ENCODE measurements at regions not wholly inside any gene's neighbourhood (a gene's known extent, or its start where the extent isn't known, plus 50 kb on each side); places are given as distances from the start of the nearest gene placed in this dataset.

- no peaks in the 10 kb centered on the region for H3K36me3 ChIP-seq (ENCODE audit: insufficient read depth, low read length)
- H3K79me2 ChIP-seq (ENCODE audit: insufficient read depth, low read length) = peaks cover 19% of the 10 kb centered on the region
- H3K27me3 ChIP-seq (ENCODE audit: insufficient read depth, low read length) = no peaks in the 10 kb centered on the region
- TF ChIP-seq CTCF (IDR thresholded peaks at IDR 0.05; ENCODE audit: low read length) (no peak), EZH2 (IDR thresholded peaks at IDR 0.05; ENCODE audit: borderline replicate concordance, low read length) (no peak)
- H3K9ac ChIP-seq (ENCODE audit: low read length) = no peak overlapping the region
- H3K4me2 ChIP-seq (ENCODE audit: low read length) = no peak overlapping the region
- H2AFZ ChIP-seq (ENCODE audit: low read length) = no peak overlapping the region
- H3K9me3 ChIP-seq (ENCODE audit: low read length) = no peaks in the 10 kb centered on the region
- H3K27ac ChIP-seq (ENCODE audit: low read depth, low read length, poor library complexity, severe bottlenecking) = no peak overlapping the region
- no peaks in the 10 kb centered on the region for H4K20me1 ChIP-seq (ENCODE audit: insufficient read depth, low read length)
- peaks cover 50% of the 10 kb centered on the region for H3K4me1 ChIP-seq (ENCODE audit: insufficient read depth, low read length, severe bottlenecking)
- no peak overlapping the region for H3K4me3 ChIP-seq (ENCODE audit: low read depth, low read length, poor library complexity, severe bottlenecking)
- H3K9me2 ChIP-seq (ENCODE audit: low read depth, low read length) = no peaks in the 10 kb centered on the region
- no peaks in the 10 kb centered on the region for H3F3A ChIP-seq (ENCODE audit: insufficient read depth, low read length)
Measured at GRCh38 chr22:46051646-46052045, 74.7 kb upstream of the WNT7B start.

GRCh38 chr22:46052331-46052771 is 75.4 kb upstream of the WNT7B start:
- Histone ChIP-seq H3K36me3 (ENCODE audit: insufficient read depth, low read length) (no peaks in the 10 kb centered on the region), H3K27me3 (ENCODE audit: insufficient read depth, low read length) (no peaks in the 10 kb centered on the region), H3K27ac (ENCODE audit: low read depth, low read length, poor library complexity, severe bottlenecking) (peak overlapping the region; percentile 98), H3K9me3 (ENCODE audit: low read length) (no peaks in the 10 kb centered on the region), H3K9me2 (ENCODE audit: low read depth, low read length) (no peaks in the 10 kb centered on the region), H3K9ac (ENCODE audit: low read length) (peak overlapping the region; percentile 93; the same call in 1 of the 2 replicates), H3K4me1 (ENCODE audit: insufficient read depth, low read length, severe bottlenecking) (peaks cover 57% of the 10 kb centered on the region), H3F3A (ENCODE audit: insufficient read depth, low read length) (no peaks in the 10 kb centered on the region), H4K20me1 (ENCODE audit: insufficient read depth, low read length) (no peaks in the 10 kb centered on the region), H3K4me2 (ENCODE audit: low read length) (peak overlapping the region; percentile 70; the same call in 1 of the 2 replicates), H2AFZ (ENCODE audit: low read length) (no peak overlapping the region), H3K4me3 (ENCODE audit: low read depth, low read length, poor library complexity, severe bottlenecking) (no peak overlapping the region), H3K79me2 (ENCODE audit: insufficient read depth, low read length) (peaks cover 20% of the 10 kb centered on the region)
- no peak for TF ChIP-seq EZH2 (IDR thresholded peaks at IDR 0.05; ENCODE audit: borderline replicate concordance, low read length)
- TF ChIP-seq CTCF (IDR thresholded peaks at IDR 0.05; ENCODE audit: low read length) = no peak

GRCh38 chr22:46052801-46053562 is 76.0 kb upstream of the WNT7B start:
- peak overlapping the region; percentile 81 for H3K4me3 ChIP-seq (ENCODE audit: low read depth, low read length, poor library complexity, severe bottlenecking)
- H3K79me2 ChIP-seq (ENCODE audit: insufficient read depth, low read length) = peaks cover 20% of the 10 kb centered on the region
- H3K36me3 ChIP-seq (ENCODE audit: insufficient read depth, low read length) = no peaks in the 10 kb centered on the region
- TF ChIP-seq CTCF (IDR thresholded peaks at IDR 0.05; ENCODE audit: low read length) = no peak
- TF ChIP-seq EZH2 (IDR thresholded peaks at IDR 0.05; ENCODE audit: borderline replicate concordance, low read length) = no peak
- H3K4me1 ChIP-seq (ENCODE audit: insufficient read depth, low read length, severe bottlenecking) = peaks cover 57% of the 10 kb centered on the region
- H3F3A ChIP-seq (ENCODE audit: insufficient read depth, low read length) = no peaks in the 10 kb centered on the region
- peak overlapping the region; percentile 93 for H3K9ac ChIP-seq (ENCODE audit: low read length)
- no peak overlapping the region for H2AFZ ChIP-seq (ENCODE audit: low read length)
- H3K4me2 ChIP-seq (ENCODE audit: low read length) = peak overlapping the region; percentile 70
- no peaks in the 10 kb centered on the region for H3K27me3 ChIP-seq (ENCODE audit: insufficient read depth, low read length)
- H3K27ac ChIP-seq (ENCODE audit: low read depth, low read length, poor library complexity, severe bottlenecking) = peak overlapping the region; percentile 98
- H3K9me3 ChIP-seq (ENCODE audit: low read length) = no peaks in the 10 kb centered on the region
- H3K9me2 ChIP-seq (ENCODE audit: low read depth, low read length) = no peaks in the 10 kb centered on the region
- H4K20me1 ChIP-seq (ENCODE audit: insufficient read depth, low read length) = no peaks in the 10 kb centered on the region

All from OCI-LY1 (cell line).